ENCODE measurements at regions not wholly inside any gene's neighbourhood (a gene's known extent, or its start where the extent isn't known, plus 50 kb on each side); places are given as distances from the start of the nearest gene placed in this dataset.

DNA sequence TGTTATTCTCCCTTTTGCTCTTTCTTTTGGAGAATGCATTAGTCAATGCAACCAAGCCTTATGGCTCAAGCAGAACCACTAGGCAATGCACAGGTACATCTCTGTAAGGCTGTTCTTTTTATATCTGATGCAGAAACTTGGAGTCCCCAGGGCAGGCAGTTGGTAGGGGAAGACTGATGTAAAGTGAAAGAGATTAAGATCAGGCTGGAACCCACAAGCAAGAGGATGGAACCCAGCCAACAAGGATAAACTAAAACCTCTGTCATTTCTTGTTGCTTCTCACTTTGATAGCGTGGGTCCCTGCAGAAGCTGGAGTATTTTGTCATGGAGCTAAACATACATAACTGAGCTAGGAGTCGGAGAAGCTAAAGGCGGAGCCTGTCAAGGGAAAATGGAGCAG, 142.9 kb downstream of the GPAM start:
- TF ChIP-seq, protein P1, sequence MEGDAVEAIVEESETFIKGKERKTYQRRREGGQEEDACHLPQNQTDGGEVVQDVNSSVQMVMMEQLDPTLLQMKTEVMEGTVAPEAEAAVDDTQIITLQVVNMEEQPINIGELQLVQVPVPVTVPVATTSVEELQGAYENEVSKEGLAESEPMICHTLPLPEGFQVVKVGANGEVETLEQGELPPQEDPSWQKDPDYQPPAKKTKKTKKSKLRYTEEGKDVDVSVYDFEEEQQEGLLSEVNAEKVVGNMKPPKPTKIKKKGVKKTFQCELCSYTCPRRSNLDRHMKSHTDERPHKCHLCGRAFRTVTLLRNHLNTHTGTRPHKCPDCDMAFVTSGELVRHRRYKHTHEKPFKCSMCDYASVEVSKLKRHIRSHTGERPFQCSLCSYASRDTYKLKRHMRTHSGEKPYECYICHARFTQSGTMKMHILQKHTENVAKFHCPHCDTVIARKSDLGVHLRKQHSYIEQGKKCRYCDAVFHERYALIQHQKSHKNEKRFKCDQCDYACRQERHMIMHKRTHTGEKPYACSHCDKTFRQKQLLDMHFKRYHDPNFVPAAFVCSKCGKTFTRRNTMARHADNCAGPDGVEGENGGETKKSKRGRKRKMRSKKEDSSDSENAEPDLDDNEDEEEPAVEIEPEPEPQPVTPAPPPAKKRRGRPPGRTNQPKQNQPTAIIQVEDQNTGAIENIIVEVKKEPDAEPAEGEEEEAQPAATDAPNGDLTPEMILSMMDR (conservative IDR thresholded peaks at IDR 0.05; ENCODE audit: low read depth in 2 of 2), result no peak
- TF ChIP-seq EZH2 (IDR thresholded peaks at IDR 0.05; ENCODE audit: low read depth, unreplicated experiment), result no peak
- TF ChIP-seq, protein P2, sequence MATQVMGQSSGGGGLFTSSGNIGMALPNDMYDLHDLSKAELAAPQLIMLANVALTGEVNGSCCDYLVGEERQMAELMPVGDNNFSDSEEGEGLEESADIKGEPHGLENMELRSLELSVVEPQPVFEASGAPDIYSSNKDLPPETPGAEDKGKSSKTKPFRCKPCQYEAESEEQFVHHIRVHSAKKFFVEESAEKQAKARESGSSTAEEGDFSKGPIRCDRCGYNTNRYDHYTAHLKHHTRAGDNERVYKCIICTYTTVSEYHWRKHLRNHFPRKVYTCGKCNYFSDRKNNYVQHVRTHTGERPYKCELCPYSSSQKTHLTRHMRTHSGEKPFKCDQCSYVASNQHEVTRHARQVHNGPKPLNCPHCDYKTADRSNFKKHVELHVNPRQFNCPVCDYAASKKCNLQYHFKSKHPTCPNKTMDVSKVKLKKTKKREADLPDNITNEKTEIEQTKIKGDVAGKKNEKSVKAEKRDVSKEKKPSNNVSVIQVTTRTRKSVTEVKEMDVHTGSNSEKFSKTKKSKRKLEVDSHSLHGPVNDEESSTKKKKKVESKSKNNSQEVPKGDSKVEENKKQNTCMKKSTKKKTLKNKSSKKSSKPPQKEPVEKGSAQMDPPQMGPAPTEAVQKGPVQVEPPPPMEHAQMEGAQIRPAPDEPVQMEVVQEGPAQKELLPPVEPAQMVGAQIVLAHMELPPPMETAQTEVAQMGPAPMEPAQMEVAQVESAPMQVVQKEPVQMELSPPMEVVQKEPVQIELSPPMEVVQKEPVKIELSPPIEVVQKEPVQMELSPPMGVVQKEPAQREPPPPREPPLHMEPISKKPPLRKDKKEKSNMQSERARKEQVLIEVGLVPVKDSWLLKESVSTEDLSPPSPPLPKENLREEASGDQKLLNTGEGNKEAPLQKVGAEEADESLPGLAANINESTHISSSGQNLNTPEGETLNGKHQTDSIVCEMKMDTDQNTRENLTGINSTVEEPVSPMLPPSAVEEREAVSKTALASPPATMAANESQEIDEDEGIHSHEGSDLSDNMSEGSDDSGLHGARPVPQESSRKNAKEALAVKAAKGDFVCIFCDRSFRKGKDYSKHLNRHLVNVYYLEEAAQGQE (IDR thresholded peaks at IDR 0.05; ENCODE audit: unreplicated experiment), result no peak
